Epithelial cell of proximal tubule (primary cell): ENCODE measurements at regions not wholly inside any gene's neighbourhood (a gene's known extent, or its start where the extent isn't known, plus 50 kb on each side); places are given as distances from the start of the nearest gene placed in this dataset.

Experiments
- DNase-seq: peaks from one replicate; pipeline ENCODE4 v3.0.0-alpha.2; 2011; ENCODE audit warnings: low read depth
- H3K4me3 ChIP-seq: 2 replicates; pipeline ENCODE4 v1.5.1; 2011; ENCODE audit warnings: low read depth, mild to moderate bottlenecking, low read length
- CTCF ChIP-seq: conservative IDR thresholded peaks from 2 replicates; pipeline ENCODE4 v1.5.1; 2012; ENCODE audit warnings: low read depth, mild to moderate bottlenecking, low read length

GRCh38 chr3:161946443-161946960 is 449.9 kb downstream of the OTOL1 start:
- no peak for TF ChIP-seq CTCF
- no peak overlapping the region for H3K4me3 ChIP-seq
- DNase-seq, result no peak

GRCh38 chr3:161950318-161950868 is 453.8 kb downstream of the OTOL1 start:
- no peak for TF ChIP-seq CTCF

GRCh38 chr3:161957467-161957866 is 460.9 kb downstream of the OTOL1 start:
- no peak for TF ChIP-seq CTCF
- no peak overlapping the region for H3K4me3 ChIP-seq
- no peak for DNase-seq

More at GRCh38 chr3:161950318-161950868, 453.8 kb downstream of the OTOL1 start:
- H3K4me3 ChIP-seq, result no peak overlapping the region
- no peak for DNase-seq

GRCh38 chr3:161964857-161965256 is 468.2 kb downstream of the OTOL1 start:
- no peak overlapping the region for H3K4me3 ChIP-seq
- TF ChIP-seq CTCF, result no peak
- no peak for DNase-seq

DNA sequence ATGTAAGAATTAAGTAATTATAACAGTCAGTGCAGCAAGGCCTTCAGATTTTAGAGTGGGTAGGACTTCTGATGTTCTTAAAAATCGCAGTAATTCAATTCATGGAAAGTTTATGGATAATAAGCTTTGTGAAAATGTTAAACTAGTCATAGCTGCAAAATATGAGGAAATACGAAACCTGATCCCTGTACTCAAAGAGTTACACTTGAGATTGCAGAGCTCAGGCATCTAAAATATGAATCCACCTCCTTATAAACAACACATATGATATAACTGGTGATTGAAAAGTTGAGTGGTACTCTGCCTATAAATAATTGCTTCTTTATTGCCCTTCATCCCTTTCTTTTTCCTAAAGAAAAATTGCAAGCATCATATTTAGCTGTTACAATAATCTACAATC is 473.3 kb downstream of the OTOL1 start:
- no peak overlapping the region for H3K4me3 ChIP-seq
- TF ChIP-seq CTCF, result no peak
- DNase-seq, result no peak

DNA sequence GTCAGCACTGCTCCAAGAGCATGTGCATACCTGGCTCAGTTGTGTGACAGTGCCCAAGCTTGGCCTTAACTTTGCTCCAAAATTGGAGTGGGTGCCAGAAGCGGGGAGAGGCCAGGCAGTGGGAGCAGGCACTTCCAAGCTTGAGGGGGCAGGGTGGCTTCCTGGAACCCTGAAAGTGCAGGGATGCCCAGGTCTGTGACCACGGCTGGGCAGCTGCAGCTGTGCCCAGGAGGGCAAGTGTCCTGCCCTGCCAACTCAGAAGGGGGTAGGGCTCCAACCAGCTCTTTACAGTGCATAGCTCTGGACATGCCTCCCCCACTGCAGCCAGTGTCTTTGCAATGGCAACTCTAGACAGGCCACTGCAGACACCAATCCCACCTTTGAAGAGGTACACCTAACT is 478.6 kb downstream of the OTOL1 start:
- TF ChIP-seq CTCF, result no peak
- H3K4me3 ChIP-seq, result no peak overlapping the region
- DNase-seq, result no peak

DNA sequence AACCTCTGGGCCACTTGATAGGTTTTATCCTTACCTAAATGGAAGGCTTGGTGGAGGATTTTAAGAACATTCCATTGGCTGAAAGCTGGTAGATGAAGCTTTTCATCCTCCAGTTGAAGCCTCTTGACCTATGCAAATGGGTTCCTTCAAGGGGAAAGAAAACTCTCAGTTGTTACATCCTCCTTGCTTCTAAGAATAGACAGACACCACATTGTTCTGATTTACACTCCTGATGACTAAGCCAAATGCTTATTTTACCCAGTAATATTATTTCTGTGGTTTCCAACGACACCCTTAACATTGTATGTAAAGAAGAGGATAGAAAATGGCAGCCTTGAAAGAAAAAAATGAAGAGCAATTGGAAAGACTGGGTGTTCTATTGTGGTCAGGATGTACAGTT is 480.5 kb downstream of the OTOL1 start:
- H3K4me3 ChIP-seq, result no peak overlapping the region
- no peak for TF ChIP-seq CTCF
- DNase-seq, result no peak
